ENCODE measurements at regions not wholly inside any gene's neighbourhood (a gene's known extent, or its start where the extent isn't known, plus 50 kb on each side); places are given as distances from the start of the nearest gene placed in this dataset.

DNA sequence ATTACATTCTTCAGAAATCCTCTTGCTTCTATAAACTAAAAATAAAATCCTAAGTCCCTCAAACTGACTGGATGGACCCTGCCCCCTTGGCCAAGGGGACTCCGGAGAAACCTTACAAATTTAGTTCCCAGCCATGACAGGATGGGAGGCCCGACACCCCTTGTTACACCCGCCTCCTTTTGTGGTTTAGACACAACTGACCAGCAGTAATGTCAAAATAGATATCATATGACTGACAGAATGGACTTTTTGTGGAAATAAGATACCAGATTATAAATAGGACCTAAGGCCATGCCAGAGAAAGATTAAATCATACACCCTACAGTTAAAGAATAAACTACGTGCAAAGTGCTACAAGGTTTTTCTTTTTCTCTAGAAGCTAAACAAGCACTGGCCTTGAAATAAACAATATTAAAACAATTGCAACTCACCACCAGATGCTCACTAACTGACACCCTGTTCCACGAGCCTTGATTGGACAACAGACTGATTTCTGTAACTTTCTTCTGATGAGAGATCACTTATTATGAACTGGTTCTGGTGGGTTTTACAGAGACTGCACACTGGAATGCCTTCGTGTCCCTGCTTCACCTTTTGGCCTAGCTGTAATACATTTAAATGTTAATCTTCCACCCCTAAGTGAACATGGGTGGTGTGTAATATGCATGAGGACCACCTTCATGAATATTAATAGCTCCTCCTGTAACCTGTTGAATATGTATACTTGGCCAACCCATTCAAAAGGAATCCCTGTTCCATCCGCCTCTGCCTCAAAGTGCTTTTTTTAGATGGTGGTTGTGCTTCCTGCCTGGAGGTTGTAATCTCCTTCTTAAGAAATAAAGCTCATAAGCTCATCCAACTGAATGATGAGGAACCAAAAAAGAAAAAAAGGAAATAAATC is 99.6 kb downstream of the ODF2L start:
- no peaks in the 10 kb centered on the region for H3K9me3 Mint-ChIP-seq
- no peak overlapping the region for H3K27ac Mint-ChIP-seq
- CTCF ChIA-PET = no interaction called here
- no peaks in the 10 kb centered on the region for H3K27me3 Mint-ChIP-seq
- DNase-seq = no peak
- H3K4me1 Mint-ChIP-seq = no peaks in the 10 kb centered on the region
- H3K4me3 Mint-ChIP-seq = no peak overlapping the region
- POLR2A ChIA-PET = no interaction called here
- H3K36me3 Mint-ChIP-seq (ENCODE audit: low read depth) = no peaks in the 10 kb centered on the region

DNA sequence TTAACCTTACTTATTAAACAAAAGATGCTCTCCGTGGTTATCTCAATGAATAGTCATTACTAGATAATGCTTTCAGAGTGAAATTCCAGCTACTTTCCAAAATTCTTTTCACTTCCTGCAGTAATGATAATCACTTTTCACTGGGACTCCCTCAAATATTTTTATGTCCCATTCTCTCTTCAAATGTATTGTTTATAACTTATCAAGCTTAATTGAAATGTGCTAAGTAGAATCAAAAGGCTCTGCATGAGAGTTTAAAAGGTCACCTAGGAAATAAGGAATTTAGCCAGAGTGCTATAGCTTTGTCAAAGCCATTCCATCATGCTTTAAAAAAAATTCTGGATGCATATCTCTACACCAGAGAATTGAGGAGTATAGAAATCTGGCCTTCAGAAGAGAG is 106.4 kb downstream of the ODF2L start:
- H3K27ac Mint-ChIP-seq = no peak overlapping the region
- CTCF ChIA-PET = no interaction called here
- H3K4me1 Mint-ChIP-seq = no peaks in the 10 kb centered on the region
- H3K36me3 Mint-ChIP-seq (ENCODE audit: low read depth) = no peaks in the 10 kb centered on the region
- H3K4me3 Mint-ChIP-seq = no peak overlapping the region
- no peaks in the 10 kb centered on the region for H3K27me3 Mint-ChIP-seq
- no peaks in the 10 kb centered on the region for H3K9me3 Mint-ChIP-seq
- DNase-seq = no peak
- POLR2A ChIA-PET = no interaction called here

DNA sequence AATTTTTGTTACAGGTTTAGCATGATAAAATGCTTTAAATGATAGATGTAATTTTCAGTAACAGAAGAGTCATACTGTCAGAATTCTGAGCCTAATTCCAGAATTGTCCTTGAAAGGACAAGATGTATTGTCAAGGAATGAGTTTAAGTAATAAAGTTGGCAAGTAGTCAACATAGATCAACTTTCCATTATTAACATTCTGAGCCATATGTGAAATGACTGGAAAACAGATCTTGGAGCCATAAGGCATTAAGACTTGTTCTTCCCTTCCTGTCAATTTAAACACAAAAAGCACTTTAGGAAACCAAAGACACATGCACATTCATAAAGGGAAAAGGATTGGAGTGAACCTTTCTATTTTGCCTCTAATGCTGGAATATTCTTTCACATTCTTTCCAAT is 107.0 kb downstream of the ODF2L start:
- Mint-ChIP-seq H3K36me3 (ENCODE audit: low read depth) (no peaks in the 10 kb centered on the region), H3K9me3 (no peaks in the 10 kb centered on the region), H3K27me3 (no peaks in the 10 kb centered on the region), H3K27ac (no peak overlapping the region), H3K4me1 (no peaks in the 10 kb centered on the region), H3K4me3 (no peak overlapping the region)
- CTCF ChIA-PET = no interaction called here
- no peak for DNase-seq
- POLR2A ChIA-PET = no interaction called here

DNA sequence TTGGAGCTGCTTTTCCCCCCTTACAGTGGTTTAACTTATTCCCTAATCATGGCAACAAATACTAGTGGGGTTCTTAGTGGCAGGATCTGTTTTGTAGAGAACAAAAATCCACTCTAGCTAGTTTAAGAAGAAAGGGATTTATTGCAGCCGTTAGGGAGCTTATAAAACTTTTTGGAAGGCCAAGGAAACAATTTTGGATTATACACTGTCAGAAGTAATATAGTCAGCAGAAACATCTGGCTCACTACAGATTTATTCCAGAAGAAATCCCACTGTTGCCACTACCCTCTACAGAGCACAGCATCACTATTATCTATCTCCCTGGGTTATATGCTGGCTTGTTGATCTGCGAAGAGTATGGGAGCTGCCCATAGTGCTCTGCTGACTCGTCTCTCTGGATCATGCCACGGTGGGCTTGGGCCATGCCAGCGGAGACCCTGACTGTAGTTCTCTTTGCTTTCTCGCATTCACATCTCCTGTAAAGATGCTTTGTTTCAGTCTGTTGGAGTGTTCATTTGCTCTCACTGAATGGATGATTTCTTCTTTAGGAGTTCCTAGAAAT is 107.5 kb downstream of the ODF2L start:
- no peak overlapping the region for H3K4me3 Mint-ChIP-seq
- POLR2A ChIA-PET = no interaction called here
- H3K27me3 Mint-ChIP-seq = no peaks in the 10 kb centered on the region
- CTCF ChIA-PET = no interaction called here
- no peak overlapping the region for H3K27ac Mint-ChIP-seq
- no peak for DNase-seq
- H3K4me1 Mint-ChIP-seq = no peaks in the 10 kb centered on the region
- no peaks in the 10 kb centered on the region for H3K36me3 Mint-ChIP-seq (ENCODE audit: low read depth)
- H3K9me3 Mint-ChIP-seq = no peaks in the 10 kb centered on the region

DNA sequence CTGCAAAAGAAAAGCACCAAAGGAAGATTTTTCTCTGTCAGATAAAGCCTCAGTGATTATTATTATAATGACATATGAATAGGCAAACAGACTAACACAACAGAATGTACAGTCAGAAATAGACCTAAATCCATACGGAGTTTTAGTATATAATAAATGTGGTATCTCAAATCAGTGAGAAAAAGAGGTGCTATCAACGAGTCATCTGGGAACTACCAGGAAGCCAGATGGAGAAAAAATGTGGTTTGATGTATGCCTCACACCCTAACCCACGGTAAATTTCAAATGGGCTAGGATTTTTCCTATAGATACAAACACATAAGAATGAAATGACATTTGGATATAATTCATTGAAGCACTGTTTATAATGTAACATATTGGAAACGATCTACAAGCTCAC is 110.3 kb downstream of the ODF2L start:
- Mint-ChIP-seq H3K27me3 (no peaks in the 10 kb centered on the region), H3K4me1 (no peaks in the 10 kb centered on the region), H3K36me3 (ENCODE audit: low read depth) (no peaks in the 10 kb centered on the region), H3K9me3 (no peaks in the 10 kb centered on the region), H3K27ac (no peak overlapping the region), H3K4me3 (no peak overlapping the region)
- POLR2A ChIA-PET = no interaction called here
- CTCF ChIA-PET = no interaction called here
- no peak for DNase-seq

DNA sequence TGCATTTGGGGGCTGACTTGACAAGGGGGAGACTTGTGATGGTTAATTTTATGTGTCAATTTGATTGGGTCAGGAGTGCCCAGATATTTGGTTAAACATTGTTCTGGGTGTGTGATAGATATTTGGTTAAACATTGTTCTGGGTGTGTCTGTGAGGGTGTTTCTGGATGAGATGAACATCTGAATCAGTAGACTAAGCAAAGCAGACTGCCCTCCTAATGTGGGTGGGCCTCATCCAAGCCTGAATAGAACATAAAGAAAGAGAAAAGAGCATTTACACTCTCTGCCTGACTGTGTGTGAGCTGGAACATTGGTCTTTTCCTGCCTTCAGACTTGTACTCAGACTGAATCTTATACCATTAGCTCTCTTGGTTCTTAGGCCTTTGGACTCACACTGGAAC is 113.5 kb downstream of the ODF2L start:
- Mint-ChIP-seq H3K9me3 (no peaks in the 10 kb centered on the region), H3K36me3 (ENCODE audit: low read depth) (no peaks in the 10 kb centered on the region), H3K27ac (no peak overlapping the region), H3K4me1 (no peaks in the 10 kb centered on the region), H3K27me3 (no peaks in the 10 kb centered on the region), H3K4me3 (no peak overlapping the region)
- no peak for DNase-seq
- ChIA-PET CTCF (no interaction called here), POLR2A (no interaction called here)

DNA sequence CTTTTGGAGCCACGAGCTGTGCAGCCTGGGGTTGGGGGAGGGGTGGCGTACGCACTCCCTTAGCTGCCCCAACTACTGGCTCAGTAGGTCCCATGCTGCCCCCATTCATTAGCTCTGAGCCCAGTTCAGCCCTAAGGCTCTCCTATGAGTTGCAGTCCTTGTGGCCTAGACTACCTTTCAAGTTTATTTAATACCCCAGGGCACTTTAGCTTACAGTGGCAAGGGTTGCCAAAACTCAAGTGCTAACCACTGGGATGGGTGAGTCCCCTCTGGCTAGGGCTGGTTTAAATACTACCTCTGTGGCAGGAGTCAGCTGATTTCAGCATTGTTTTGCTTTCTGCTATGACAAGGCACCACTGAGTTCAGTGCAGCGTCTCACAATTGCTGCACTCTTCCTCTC is 118.2 kb downstream of the ODF2L start:
- ChIA-PET CTCF (no interaction called here), POLR2A (no interaction called here)
- H3K4me3 Mint-ChIP-seq = no peak overlapping the region
- no peaks in the 10 kb centered on the region for H3K36me3 Mint-ChIP-seq (ENCODE audit: low read depth)
- H3K9me3 Mint-ChIP-seq = no peaks in the 10 kb centered on the region
- H3K27ac Mint-ChIP-seq = no peak overlapping the region
- DNase-seq = no peak
- no peaks in the 10 kb centered on the region for H3K27me3 Mint-ChIP-seq
- no peaks in the 10 kb centered on the region for H3K4me1 Mint-ChIP-seq

DNA sequence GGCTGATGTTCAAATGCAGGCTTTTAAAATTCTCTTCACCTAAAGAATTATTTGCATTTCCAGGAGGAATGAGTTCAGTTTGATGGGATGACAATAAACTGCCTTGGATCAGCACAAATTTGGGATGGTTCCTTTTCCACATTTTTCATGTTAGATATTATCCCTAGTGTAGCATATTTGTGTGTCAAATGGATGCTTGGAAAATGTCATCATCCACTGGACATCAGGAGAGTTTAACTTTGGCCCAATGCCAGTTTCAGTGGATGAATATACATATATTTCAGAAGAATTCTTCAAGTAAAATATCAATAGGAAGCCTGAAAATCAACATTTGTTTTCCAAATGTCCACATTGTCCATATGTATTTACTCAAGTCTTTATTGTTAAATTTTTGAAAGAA is 116.5 kb upstream of the COL24A1 start:
- H3K36me3 Mint-ChIP-seq (ENCODE audit: low read depth) = no peaks in the 10 kb centered on the region
- no peak overlapping the region for H3K4me3 Mint-ChIP-seq
- no peaks in the 10 kb centered on the region for H3K4me1 Mint-ChIP-seq
- no peak for DNase-seq
- ChIA-PET POLR2A (no interaction called here), CTCF (no interaction called here)
- H3K27ac Mint-ChIP-seq = no peak overlapping the region
- H3K9me3 Mint-ChIP-seq = no peaks in the 10 kb centered on the region
- H3K27me3 Mint-ChIP-seq = no peaks in the 10 kb centered on the region

DNA sequence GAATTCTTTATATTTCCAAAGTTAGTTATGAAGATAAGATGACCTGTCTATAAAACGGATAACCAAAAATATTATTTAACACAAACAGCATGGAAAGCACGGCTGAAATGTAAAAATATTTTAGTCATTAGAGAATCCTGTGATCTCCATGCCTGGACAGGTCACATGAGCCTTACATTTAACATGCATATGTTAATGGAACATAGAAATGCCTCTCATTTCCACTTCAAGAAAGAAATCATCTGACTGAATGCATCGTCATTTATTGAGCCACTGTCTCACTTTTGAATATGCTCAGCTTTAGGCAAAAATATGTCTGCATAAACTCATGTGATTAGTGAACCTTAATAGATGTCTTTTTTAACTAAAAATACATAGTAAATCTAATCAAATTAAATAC is 115.5 kb upstream of the COL24A1 start:
- Mint-ChIP-seq H3K27ac (no peak overlapping the region), H3K9me3 (no peaks in the 10 kb centered on the region), H3K36me3 (ENCODE audit: low read depth) (no peaks in the 10 kb centered on the region), H3K27me3 (no peaks in the 10 kb centered on the region), H3K4me1 (no peaks in the 10 kb centered on the region), H3K4me3 (no peak overlapping the region)
- POLR2A ChIA-PET = no interaction called here
- CTCF ChIA-PET = no interaction called here
- no peak for DNase-seq

DNA sequence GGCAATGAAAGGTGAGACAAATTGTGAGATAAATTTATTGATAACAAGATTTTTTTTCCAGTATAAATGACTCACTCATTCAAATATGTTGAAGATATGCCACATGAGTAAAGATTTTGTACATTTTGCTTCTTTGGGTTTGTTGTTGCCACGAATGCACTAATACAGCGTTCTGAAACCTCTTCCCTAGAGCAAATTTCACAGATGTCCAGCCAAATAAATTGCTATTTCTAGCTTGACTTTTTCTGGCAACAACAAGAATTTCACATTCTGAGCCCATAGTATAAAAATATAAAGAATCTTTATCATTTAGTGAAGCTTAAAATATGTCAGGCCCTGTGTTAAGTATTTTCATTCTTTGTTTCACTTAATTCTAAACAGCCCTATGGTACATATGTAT is 114.5 kb upstream of the COL24A1 start:
- ChIA-PET POLR2A (no interaction called here), CTCF (no interaction called here)
- H3K4me3 Mint-ChIP-seq = no peak overlapping the region
- H3K9me3 Mint-ChIP-seq = no peaks in the 10 kb centered on the region
- no peaks in the 10 kb centered on the region for H3K4me1 Mint-ChIP-seq
- DNase-seq = no peak
- H3K36me3 Mint-ChIP-seq (ENCODE audit: low read depth) = no peaks in the 10 kb centered on the region
- no peaks in the 10 kb centered on the region for H3K27me3 Mint-ChIP-seq
- no peak overlapping the region for H3K27ac Mint-ChIP-seq

DNA sequence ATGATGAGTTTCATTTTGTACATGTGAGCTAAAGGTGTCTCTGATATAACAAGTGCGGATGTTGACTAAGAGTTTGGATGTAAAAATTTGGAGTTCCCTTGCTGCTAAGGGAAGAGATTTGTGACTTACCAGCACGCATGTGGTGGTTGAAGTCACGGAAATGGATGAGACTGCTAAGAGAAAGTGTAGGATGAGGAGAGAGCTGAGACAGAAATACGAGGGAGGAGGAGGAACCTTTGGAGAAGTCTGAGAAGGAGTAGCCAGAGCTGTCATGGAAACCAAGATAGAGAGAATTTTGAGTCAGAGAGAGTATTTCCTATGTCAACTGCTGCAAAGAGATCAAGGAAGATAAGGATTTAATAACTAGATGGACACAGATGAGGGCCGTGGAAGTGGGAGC is 106.5 kb upstream of the COL24A1 start:
- Mint-ChIP-seq H3K27ac (no peak overlapping the region), H3K36me3 (ENCODE audit: low read depth) (no peaks in the 10 kb centered on the region), H3K4me3 (no peak overlapping the region), H3K4me1 (no peaks in the 10 kb centered on the region), H3K9me3 (no peaks in the 10 kb centered on the region), H3K27me3 (no peaks in the 10 kb centered on the region)
- DNase-seq = no peak
- ChIA-PET POLR2A (no interaction called here), CTCF (no interaction called here)

DNA sequence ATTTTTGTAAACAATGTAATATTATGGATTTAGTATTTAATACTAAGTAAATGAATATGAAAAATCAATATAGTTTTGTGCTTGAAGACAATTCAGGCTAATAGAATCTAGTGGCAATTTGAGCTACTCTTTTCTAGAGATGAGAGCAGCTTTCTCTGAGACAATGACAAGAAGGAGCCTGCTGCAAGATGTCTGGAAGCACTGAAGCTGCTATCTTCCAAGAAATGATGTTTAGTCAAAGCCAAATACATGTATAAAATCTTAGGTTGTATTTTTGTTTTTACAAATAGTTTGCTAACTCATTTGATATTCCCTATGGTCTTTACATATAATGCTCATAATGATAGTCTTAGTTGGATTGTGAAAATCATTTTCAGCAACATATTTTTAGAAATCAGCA is 103.9 kb upstream of the COL24A1 start:
- DNase-seq = no peak
- H3K27ac Mint-ChIP-seq = no peak overlapping the region
- POLR2A ChIA-PET = no interaction called here
- H3K9me3 Mint-ChIP-seq = no peaks in the 10 kb centered on the region
- no peaks in the 10 kb centered on the region for H3K36me3 Mint-ChIP-seq (ENCODE audit: low read depth)
- no peaks in the 10 kb centered on the region for H3K27me3 Mint-ChIP-seq
- no peak overlapping the region for H3K4me3 Mint-ChIP-seq
- CTCF ChIA-PET = no interaction called here
- no peaks in the 10 kb centered on the region for H3K4me1 Mint-ChIP-seq

DNA sequence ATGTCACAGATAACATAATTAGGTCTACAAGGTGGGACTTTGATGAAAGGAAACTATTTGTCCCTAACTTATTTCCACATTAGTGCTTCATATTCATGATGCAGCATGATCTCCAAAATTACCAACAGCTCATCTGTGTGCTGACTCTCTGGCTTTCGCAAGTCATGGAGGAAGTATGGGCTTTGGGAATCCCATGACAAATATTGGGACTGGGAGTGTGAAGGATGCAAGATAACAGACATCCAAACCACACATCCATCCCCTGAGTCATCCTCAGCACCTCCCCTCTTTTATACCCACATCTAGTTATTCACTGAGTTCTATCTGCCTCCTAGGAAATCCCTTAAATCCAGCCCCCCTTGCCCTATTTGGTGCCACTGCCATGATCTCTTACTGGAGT is 102.8 kb upstream of the COL24A1 start:
- no peaks in the 10 kb centered on the region for H3K36me3 Mint-ChIP-seq (ENCODE audit: low read depth)
- H3K27ac Mint-ChIP-seq = no peak overlapping the region
- no peak for DNase-seq
- H3K27me3 Mint-ChIP-seq = no peaks in the 10 kb centered on the region
- ChIA-PET CTCF (no interaction called here), POLR2A (no interaction called here)
- no peaks in the 10 kb centered on the region for H3K4me1 Mint-ChIP-seq
- H3K9me3 Mint-ChIP-seq = no peaks in the 10 kb centered on the region
- no peak overlapping the region for H3K4me3 Mint-ChIP-seq

DNA sequence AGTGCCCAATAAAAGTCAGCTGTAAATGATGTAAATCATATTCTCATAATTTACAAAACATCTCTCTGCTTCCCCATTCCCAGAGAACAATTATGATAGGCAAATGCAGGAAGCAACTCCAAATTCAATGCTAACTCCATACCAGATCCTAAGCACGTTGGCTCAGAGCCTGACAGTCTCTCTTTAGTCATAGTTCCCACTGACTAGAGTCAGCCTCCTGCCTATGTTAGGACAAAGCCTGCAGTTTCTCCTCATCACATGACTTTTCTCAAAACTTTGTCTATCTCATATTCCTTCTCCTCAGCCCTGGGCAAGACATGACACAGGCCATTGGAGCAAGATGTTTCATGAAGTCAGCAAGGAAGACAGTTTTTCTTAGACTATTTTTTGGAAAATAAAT is 101.5 kb upstream of the COL24A1 start:
- no peak for DNase-seq
- no peaks in the 10 kb centered on the region for H3K36me3 Mint-ChIP-seq (ENCODE audit: low read depth)
- H3K27ac Mint-ChIP-seq = no peak overlapping the region
- no peaks in the 10 kb centered on the region for H3K9me3 Mint-ChIP-seq
- no peaks in the 10 kb centered on the region for H3K4me1 Mint-ChIP-seq
- no peak overlapping the region for H3K4me3 Mint-ChIP-seq
- ChIA-PET CTCF (no interaction called here), POLR2A (no interaction called here)
- H3K27me3 Mint-ChIP-seq = no peaks in the 10 kb centered on the region

All from activated CD4-positive, alpha-beta memory T cell treated with anti-CD3 and anti-CD28 coated beads, Interleukin-2, amount 10 ng/mL, durations not matched to agents 7 days and 5 days (primary cell).